ENCODE measurements at regions not wholly inside any gene's neighbourhood (a gene's known extent, or its start where the extent isn't known, plus 50 kb on each side); places are given as distances from the start of the nearest gene placed in this dataset.

DNA sequence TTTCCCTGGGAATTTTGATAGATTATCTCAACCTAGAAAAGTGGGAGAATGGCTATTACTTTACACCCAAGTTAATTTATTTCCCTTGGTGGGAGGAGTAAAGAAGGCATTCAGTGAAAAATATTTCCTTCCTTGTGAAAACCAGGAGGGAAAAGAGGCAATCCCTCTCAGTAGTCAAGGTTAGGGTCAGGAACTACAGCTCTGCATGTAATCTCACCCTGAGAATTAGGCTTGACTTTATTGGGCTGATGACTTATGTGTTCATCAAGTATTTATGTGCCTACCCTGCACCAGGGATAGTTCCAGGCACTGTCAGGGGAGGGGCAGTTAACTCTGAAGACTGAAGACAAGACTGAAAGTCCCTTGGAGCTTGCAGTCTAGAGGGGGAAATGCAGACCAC, 281.8 kb downstream of the DLEU7 start:
- DNase-seq (ENCODE audit: low read depth, low spot score) = no peak

DNA sequence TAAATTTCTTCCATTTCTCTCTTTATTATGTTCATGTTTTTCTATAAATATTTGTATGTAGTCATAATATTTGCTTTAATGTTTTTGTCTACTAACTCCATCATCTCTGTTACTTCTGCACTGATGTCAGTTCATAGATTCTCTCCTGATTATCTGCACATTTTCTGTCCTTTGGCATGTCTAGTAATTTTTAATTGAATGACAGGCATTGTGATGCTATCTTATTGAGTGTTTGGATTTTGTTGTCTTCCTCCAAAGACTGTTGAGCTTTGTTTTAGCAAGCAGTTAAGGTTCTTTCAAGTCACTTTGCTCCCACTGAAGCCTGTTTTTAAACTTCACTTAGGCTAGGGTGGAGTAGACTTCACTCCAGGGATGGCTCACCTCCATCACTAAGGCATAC, 276.8 kb downstream of the DLEU7 start:
- no peak for DNase-seq (ENCODE audit: low read depth, low spot score)

DNA sequence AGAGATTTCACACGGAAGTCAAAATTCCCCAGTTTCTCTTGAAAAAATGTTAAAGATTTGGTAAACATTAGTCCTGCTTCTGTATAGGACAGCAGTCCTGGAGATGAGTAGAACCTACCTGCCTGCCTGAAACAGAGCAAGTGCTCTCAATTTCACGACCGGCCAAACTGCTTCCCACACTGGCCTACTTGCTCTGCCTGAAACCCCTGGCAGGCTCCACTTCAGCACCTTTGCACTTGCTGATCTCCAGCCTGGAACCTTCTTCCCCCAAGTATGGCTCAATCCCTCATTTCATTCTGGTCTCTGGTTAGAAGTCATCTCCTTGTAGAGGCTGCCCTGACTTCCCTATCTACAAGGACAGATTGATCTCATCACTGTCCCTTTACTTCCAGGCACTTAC, 271.4 kb downstream of the DLEU7 start:
- no peak for DNase-seq (ENCODE audit: low read depth, low spot score)

DNA sequence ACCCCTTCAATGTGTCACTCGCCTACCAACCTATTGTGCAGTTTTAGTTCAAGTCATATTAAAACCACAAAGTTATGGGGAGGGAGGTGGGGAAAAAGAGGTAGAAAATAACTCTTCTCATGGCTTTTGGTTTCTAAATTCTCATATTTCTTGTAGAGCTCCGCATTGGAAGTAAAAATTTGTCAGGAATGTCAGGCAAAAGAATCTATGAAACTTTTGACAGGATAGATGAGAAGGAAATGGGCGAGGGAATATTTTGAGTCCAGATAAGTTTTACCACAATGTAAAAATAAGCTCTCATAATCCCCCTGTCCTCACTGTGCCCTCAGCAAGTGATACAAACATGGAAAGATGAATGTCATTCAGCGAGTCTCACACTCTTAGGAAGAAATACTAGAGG, 270.4 kb downstream of the DLEU7 start:
- DNase-seq (ENCODE audit: low read depth, low spot score) = no peak

DNA sequence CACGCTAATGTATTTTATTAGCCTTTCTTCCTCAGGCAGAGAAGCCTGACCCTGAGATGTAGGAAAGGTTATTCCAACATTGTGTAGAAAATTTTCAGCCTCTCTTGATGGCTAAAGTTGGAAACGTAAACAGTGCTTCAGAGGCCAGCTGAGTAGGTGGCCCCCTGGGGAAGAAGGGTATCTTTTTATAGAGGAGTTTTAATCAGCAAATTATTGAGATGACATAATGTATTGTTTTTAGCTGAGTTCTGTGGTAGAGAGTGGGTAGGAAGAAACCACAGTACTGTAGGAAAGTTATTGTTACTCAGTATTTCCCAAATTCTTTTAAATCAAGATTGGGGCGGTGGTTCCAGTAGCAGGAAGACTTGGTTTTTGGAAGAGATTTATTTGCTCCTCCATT, 268.8 kb downstream of the DLEU7 start:
- DNase-seq (ENCODE audit: low read depth, low spot score) = no peak

DNA sequence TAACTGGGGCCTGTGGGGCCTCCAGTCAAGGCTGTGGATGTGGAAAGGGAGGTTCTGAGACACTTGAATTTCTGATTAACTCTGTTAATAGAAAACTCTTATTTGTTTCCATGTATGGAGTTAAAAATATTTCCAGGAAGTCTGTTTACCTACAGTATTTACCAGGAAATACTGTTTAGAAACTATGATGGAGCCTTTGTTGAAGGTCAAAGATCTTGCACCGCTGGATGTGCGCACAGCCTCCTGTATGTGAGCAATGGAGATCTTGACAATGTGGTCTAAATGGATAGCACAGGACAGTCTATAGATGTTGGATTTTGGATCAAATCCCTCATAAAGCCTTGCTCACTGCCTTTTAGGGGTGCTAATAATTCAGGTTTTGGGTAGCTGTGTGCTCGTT, 268.4 kb downstream of the DLEU7 start:
- no peak for DNase-seq (ENCODE audit: low read depth, low spot score)

DNA sequence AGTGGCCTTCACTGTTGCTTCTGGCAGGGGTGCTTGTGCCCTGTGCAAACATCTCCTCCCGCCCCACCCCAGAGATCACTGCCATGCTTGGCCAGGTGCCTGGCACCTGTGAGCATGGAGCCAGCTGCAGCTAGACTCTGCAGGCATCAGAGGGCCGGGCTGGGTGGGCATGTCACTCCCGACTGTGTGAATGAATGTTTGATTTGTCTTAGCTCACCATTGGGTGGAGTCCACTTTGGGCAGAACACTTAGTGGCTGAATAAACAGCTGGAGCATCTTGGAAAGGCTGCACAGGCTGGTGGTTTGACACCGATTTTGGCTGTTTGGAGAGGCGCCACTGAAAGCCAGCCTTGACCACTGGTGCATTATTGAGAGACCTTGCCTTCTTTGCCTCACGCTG, 267.3 kb downstream of the DLEU7 start:
- DNase-seq (ENCODE audit: low read depth, low spot score) = no peak

DNA sequence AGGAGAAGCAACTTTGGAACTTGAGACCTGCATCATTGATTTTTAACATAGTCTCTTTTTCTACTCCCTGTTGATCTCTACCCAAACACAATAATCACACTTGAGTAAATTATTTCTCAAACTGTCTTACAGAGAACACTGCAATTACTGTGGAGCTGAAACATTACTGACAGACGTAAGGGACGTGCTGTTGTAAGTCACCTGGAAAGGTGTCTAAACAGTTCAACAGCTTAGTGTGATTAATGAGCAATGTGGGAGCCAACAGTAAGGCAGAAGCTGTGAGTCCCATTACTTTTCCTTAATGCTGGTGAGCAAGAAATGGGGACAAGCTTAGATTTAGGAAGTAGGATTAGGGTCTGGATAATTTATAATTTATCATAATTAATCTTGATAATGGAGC, 265.7 kb downstream of the DLEU7 start:
- DNase-seq (ENCODE audit: low read depth, low spot score) = no peak

DNA sequence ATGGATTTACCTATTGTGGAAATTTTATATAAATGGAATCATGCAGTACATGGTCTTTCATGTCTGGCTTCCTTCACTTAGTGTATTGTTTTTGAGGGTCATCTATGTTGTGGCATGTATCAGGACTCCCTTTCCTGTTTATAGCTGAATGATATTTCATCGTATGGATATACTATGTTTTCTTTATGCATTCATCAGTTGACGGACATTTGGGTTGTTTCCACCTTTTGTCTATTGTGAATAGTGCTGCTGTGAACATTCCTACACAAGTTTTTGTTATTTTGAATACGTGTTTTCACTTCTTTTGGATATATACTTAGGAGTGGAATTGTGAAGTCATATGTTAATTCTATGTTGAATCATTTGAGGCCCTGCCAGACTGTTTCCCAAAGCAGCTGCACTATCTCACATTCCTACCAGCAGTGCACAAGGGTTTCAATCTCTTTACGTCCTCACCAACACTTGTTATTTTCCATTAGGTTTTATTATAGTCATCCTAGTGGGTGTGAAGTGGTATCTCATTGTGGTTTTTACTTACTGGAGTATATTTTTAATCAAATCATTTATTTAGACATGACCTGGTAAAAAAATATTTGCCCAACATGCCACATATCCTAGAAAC, 262.7 kb downstream of the DLEU7 start:
- DNase-seq (ENCODE audit: low read depth, low spot score) = no peak

DNA sequence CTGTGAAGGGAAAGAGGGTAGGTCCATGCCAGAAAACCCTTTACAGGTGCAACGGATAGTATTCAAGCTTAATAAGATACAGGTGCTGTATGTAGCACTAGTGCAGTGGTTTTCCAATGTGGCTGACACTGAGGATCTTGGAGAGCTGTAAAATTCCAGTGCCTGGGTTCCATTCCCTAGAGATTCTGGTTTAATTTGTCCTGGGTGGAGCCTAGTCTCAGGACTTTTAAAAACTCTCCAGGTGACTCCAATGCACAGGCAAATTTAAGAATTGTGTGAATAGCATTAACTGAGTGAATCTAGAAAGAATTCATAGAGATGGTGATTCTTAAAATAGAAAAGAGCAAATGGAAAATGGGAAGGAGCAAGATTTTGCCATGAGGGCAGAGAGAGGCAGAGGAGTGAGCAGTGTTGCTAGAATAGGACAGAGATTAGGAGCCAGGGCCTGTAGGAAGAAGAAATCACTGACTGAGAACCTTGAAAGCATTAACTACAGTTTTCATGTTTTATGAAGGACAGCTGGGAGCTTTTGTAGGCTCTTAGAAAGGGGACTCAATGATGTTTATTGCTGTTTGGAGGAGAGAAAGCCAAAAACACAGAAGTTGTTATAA, 261.8 kb downstream of the DLEU7 start:
- DNase-seq (ENCODE audit: low read depth, low spot score) = no peak

DNA sequence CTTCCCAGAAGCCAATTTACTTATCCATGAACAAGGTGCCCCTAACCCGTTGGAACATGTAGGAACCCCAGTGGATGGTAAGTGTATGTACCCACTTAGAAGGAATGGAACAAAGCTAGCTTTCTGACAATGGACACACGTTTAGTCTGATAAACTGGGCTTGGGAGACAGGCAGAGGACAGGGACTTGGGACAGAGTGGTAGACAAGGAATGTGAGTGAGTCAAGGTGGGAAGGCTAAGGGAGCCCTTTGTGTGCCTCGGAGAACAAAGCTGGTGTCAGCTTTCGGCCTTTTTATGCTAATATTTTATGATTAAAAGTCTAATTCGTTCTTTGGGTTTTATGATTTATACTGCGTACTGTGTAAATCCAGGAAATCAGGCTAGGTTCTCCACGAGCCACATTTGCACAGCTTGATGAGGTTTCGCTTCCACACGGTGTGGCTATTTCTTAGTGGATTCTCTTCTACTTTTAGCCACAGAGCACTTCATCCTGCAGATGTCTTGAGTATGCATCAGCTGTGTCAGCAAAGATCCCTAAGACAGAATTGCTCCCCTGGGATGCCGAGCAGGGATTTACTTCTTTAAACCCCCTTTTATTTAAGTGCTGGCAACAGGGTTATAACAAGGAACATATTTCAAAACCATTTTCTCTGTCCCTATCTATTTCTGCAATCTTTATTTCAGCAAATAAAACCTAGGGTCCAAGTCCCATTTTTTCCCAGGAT, 258.5 kb downstream of the DLEU7 start:
- DNase-seq (ENCODE audit: low read depth, low spot score) = no peak

DNA sequence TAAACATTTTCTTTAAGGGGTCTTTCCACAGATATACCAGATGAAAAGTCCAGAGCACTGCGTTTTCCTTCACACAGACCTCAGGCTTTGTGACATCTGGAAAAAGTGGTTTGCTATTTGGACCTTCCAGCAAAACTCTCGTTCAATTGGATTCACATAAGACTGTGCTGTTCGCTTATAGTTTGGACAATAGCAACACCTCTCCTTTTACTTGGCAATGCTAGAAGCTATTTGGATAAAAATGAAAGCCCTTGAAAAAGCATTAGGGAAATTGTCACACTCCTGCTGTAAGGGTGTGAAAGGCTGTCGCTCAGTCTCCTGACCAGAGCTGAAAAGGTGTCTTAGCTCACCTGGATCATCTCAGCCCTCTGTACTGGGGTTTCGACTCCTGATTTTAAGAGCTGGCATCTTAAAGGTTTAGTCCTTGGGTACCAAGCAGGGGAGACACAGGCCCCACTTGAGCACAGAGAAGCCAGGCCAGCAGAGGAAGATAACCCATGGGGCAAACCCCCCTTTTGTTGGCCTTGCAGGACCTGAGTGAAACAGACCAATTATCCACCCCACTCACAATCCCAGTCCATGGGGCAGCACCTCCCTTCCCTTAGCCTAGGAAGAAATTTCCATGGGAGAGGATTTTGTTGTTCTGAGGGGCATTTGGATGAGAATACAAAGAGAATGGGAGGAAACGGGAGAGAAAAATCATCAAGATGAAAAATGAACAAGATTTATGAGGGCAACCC, 257.6 kb downstream of the DLEU7 start:
- DNase-seq (ENCODE audit: low read depth, low spot score) = no peak

DNA sequence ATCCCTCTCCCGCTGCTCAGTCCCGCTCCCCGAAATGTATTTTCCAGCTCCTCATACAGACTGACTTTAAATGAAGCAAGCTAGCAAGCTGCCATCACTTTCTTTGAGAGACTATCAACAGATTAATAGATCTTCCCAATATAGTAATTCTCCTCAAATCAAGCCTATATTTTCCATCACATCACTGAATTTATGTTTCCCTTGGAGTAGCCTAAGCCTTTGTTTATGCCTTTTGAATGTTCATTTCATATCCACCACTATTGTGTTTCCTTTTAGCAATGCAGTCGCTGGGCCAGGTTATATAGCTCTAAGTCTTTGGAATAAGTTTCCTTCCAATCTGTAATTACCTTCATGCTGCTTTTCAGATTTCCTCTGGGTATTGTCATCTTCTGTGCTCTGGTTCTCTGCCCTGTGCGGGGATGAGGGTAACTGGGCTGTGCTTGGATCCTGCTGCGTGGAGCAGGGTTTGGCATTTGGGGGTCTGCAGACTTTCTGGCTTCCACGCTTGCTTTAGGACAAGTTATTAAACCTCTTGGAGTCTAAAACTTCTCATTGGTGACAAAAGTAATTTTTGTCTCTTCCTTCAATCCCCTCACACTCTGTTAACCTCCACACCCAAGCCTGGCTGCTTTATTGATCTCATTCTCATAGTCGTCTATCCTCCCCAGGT, 256.9 kb downstream of the DLEU7 start:
- DNase-seq (ENCODE audit: low read depth, low spot score) = no peak

DNA sequence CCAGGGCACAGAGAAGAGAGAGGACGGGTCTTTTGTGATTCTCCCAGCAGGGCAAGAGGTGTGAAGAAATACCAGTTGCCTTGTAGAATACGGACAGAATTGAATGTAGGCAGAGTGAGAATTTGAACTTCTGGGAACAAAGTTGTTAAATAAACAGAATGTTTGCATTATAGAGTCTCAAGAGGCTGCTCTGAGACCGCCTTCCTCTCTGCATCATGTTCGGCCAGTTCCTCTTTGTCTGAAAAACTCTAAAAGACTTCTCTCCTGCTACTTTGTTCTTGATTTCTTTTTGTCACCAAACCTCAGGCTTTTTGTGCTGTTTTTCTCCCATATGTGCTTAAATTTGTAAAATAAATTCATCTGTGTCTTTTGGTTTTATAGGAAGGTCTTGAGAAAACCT, 256.4 kb downstream of the DLEU7 start:
- no peak for DNase-seq (ENCODE audit: low read depth, low spot score)

DNA sequence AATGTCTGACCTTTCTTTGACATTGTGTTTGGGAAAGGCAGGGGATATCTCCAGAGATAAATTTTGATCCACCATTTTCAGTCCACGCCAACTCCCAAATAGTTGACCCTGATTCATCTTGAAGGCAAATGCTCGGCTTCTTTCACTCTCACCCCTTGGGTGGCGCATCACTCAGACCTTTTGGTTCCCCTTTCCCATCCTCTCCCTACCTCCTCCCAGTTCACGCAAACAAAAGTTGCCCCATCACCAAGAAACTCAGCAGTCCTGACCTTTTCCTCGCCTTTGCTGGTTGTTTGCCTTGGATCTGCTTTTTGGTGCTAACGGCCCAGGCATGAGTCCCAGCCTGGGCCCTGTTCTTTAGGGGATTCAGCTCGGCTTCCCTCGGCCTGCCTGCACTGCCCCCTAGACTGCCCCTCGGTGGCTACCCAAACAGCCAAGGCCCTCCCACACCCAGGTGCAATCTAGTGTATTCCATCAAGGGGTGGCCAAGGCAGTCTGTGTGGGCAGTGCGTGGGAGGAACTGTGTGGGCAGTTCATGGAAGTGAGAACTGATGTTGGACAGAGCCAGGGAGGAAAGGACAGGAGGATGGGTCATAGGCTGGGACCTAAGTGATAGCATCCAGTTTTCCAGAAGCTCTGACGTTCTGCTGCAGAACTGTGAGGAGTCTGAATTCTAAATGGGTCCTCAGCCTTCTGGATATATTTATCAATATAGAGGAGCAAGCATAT, 255.7 kb downstream of the DLEU7 start:
- DNase-seq (ENCODE audit: low read depth, low spot score) = no peak

DNA sequence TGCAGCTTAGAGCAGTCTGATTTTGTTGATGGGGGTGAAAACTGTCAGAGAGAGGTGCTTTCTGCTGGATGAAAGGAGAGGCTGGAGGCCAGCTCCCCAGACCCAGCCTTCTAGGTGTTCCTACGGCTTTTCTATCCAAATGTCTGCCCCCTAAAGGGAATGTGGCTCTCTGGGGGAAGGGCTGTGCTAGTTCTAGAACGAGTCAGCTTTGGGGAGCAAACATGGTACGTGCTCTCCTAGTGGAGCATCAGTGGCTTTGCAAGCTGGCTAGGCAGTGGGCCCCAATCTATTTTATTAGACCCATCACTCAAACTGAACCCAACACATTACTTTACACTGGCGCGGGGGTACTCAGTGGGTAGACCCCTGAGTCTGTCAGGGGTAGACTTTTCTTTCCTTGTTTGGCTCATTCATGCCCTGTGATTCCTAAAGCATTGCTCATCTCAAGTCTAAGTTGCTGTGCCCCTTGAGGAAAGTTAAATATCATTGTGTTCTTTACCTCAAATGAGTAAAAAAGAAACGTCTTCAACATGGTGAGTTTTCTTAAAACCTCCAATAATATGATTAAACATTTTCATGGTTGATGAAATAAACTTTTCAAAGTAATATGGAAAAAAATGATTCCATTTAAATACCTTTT, 254.9 kb downstream of the DLEU7 start:
- DNase-seq (ENCODE audit: low read depth, low spot score) = no peak

DNA sequence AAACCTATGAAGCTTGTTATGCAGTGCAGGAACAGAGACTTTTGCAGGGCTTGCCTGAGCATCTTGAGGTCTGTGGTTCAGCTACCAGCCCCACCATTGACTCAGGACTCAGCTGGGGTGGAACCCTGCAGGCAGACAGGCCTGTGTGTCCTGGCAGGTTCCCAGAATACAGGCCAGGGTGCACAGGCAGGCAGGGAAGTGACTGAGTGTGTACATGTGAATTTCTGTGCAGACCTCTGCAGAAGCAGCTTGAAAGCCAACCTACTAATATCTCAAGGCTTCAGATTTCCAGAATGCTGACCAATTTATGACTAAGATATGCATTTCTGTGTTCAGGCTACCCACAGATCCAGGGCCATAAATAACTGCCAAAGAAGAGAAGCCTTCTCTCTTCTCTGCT, 254.4 kb downstream of the DLEU7 start:
- no peak for DNase-seq (ENCODE audit: low read depth, low spot score)

DNA sequence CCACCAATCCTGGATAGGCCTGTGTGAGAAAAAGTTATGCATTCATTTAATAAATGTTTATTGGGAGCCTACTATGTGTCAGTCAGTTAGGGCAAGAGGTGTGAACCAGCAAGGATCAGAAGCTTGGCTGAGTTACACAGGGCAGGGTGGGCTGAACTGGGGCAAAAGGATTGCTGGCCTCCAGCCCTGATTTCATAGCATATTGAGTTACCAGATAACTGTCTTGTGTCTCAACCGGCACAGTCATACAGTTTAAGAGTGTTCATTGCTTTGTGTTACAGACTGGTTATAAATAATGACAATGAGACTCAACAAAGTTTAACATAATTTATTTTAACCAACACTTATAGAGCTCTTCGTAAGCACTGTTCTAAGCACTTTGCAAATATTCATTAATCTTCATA, 253.8 kb downstream of the DLEU7 start:
- DNase-seq (ENCODE audit: low read depth, low spot score) = no peak

DNA sequence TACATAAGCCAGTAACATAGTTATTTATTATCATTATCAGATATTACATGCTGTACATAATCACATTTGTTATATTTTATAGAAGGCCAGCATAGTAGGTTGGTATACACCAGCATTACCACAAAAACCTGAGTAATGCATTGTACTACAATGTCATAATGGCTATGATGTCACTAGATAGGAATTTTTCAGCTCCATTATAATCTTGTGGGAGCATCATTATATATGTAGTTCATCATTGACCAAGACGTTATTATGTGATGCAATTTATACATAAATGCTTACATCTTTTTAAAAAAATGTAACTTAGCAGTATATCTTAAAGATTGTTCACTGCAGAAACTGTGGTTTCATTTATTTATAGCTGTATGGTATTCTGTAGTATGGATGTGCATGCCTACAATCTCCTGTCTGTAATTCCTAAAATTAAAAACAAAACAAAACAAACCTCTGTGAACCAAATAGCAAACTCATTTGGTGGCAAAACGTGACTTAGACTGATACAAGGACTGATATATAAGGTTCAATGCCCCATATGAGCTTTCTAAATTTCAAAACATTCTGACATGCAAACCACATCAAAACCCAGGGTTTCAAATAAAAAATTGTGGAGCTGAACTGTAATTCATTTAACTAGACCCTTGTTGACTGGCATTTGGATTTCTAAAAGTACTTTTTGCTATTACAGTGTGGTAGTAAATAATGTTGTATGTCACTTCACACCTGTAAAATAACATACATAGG, 250.9 kb downstream of the DLEU7 start:
- DNase-seq (ENCODE audit: low read depth, low spot score) = no peak

DNA sequence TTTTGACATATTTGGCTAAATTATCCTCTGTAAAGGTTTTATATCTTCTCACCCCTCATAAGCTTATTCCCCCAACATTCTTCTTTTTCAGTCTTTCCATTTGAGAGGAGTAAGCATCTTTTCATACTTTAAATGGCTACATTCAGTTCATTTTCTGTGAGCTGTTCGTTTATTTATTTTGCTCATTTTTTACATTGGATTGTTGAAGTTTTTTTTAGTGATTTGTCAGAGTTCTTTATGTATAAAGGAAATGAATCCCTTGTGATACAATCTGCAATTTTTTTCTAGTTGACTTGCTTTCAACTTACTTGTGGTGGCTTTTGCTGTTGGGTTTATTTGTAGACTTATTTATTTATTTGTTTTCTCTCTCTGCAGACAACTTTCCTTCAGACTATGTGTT, 250.3 kb downstream of the DLEU7 start:
- no peak for DNase-seq (ENCODE audit: low read depth, low spot score)
